IMR-90 (cell line): ENCODE measurements at regions not wholly inside any gene's neighbourhood (a gene's known extent, or its start where the extent isn't known, plus 50 kb on each side); places are given as distances from the start of the nearest gene placed in this dataset.

ENCODE experiments used
- ATAC-seq: fragments of 200-7000 bp; cut with Tn5 transposase; 2 replicates; pipeline ENCODE4 v1.9.1; 2020; ENCODE audit warnings: low read depth, mild to moderate bottlenecking, moderate library complexity
- BruUV-seq: library from RNA; stranded (reverse); fragments of 400-500 nt; replicated peaks from 2 replicates; lab custom pipeline; 2021; lab: Mats Ljungman, UMichigan
- CTCF ChIA-PET: fragments of 300-600 bp; formaldehyde crosslinking; extraction: SDS; loops from one replicate; lab custom pipeline; 2021; ENCODE audit warnings: antibody characterized with exemption; lab: Yijun Ruan, JAX
- POLR2A ChIA-PET: fragments of 300-600 bp; sonication (Branson Sonifier 250); formaldehyde crosslinking; loops from one replicate; lab custom pipeline; 2022; ENCODE audit warnings: antibody characterized with exemption; ENCODE audit not compliant: unreplicated experiment; lab: Charles Lee
- DNase-seq: peaks from one replicate; pipeline ENCODE4 v3.0.0; 2013
- H2AFZ ChIP-seq: replicated peaks from 2 replicates; pipeline ENCODE3; 2013; ENCODE audit warnings: low read length, mild to moderate bottlenecking; ENCODE audit not compliant: poor library complexity
- H2AK5ac ChIP-seq: 2 replicates; pipeline ENCODE4 v1.6.1; 2013; ENCODE audit warnings: low read depth, low read length, inconsistent platforms
- H2AK9ac ChIP-seq: replicated peaks from 2 replicates; pipeline ENCODE3; 2013; ENCODE audit warnings: mild to moderate bottlenecking, low read depth, low read length, moderate library complexity; ENCODE audit not compliant: poor library complexity
- H2BK120ac ChIP-seq: 2 replicates; pipeline ENCODE4 v1.6.1; 2013; ENCODE audit warnings: low read depth, low read length, inconsistent platforms
- H2BK15ac ChIP-seq: 3 replicates; pipeline ENCODE4 v1.6.1; 2013; ENCODE audit warnings: low read depth, low read length, inconsistent platforms
- H2BK20ac ChIP-seq: 2 replicates; pipeline ENCODE4 v1.6.1; 2013; ENCODE audit warnings: low read depth, mild to moderate bottlenecking, inconsistent platforms, low read length, moderate library complexity
- H2BK5ac ChIP-seq: 2 replicates; pipeline ENCODE4 v1.6.1; 2013; ENCODE audit warnings: mild to moderate bottlenecking, low read depth, low read length, inconsistent platforms; ENCODE audit not compliant: poor library complexity, severe bottlenecking
- H3K14ac ChIP-seq: replicated peaks from 2 replicates; pipeline ENCODE4 v1.6.1; 2013; ENCODE audit warnings: low read depth, low read length, inconsistent platforms
- H3K18ac ChIP-seq: 2 replicates; pipeline ENCODE4 v1.6.1; 2013; ENCODE audit warnings: low read depth, low read length, control low read depth
- H3K23ac ChIP-seq: 2 replicates; pipeline ENCODE4 v1.6.1; 2013; ENCODE audit warnings: low read depth, low read length, inconsistent platforms
- H3K27ac ChIP-seq: 2 replicates; pipeline ENCODE4 v1.5.1; 2013; ENCODE audit warnings: mild to moderate bottlenecking, control low read depth, low read length; ENCODE audit not compliant: insufficient read depth
- H3K27me3 ChIP-seq: 2 replicates; pipeline ENCODE4 v1.6.1; 2013; ENCODE audit warnings: low read length; ENCODE audit not compliant: control insufficient read depth, insufficient read depth
- H3K36me3 ChIP-seq: 2 replicates; pipeline ENCODE4 v1.6.1; 2013; ENCODE audit warnings: low read length, mixed read lengths; ENCODE audit not compliant: control insufficient read depth, insufficient read depth
- H3K4ac ChIP-seq: 2 replicates; pipeline ENCODE4 v1.6.1; 2013; ENCODE audit warnings: low read depth, low read length, inconsistent platforms
- H3K4me1 ChIP-seq: 2 replicates; pipeline ENCODE4 v1.6.1; 2013; ENCODE audit warnings: low read length, mixed read lengths; ENCODE audit not compliant: control insufficient read depth, insufficient read depth
- H3K4me2 ChIP-seq: 2 replicates; pipeline ENCODE4 v1.6.1; 2013; ENCODE audit warnings: low read depth, mild to moderate bottlenecking, control low read depth, low read length, moderate library complexity
- H3K4me3 ChIP-seq: 2 replicates; pipeline ENCODE4 v1.5.1; 2013; ENCODE audit warnings: low read depth, mild to moderate bottlenecking, control low read depth, low read length, moderate library complexity; ENCODE audit not compliant: insufficient read depth
- H3K56ac ChIP-seq: 2 replicates; pipeline ENCODE4 v1.6.1; 2013; ENCODE audit warnings: low read length, inconsistent platforms; ENCODE audit not compliant: insufficient read depth; ENCODE audit errors: extremely low read depth
- H3K79me1 ChIP-seq, 2 experiments: 2 replicates each; pipeline ENCODE4 v1.6.1; 2013; ENCODE audit warnings: low read length in 2 of 2, inconsistent platforms in 1 of 2, low read depth in 1 of 2
- H3K9ac ChIP-seq: 2 replicates; pipeline ENCODE4 v1.6.1; 2013; ENCODE audit warnings: low read depth, low read length, control low read depth
- H3K9me1 ChIP-seq: 2 replicates; pipeline ENCODE4 v1.6.1; 2013; ENCODE audit warnings: low read length, inconsistent platforms; ENCODE audit not compliant: insufficient read depth
- H3K9me3 ChIP-seq: 2 replicates; pipeline ENCODE4 v1.6.1; 2013; ENCODE audit warnings: low read length; ENCODE audit not compliant: control insufficient read depth, insufficient read depth
- H4K20me1 ChIP-seq: 2 replicates; pipeline ENCODE4 v1.6.1; 2013; ENCODE audit warnings: low read length, inconsistent platforms; ENCODE audit not compliant: insufficient read depth
- H4K5ac ChIP-seq: 2 replicates; pipeline ENCODE4 v1.6.1; 2013; ENCODE audit warnings: mild to moderate bottlenecking, low read depth, low read length, control low read depth
- H4K8ac ChIP-seq, 2 experiments: 2 replicates each; pipeline ENCODE4 v1.6.1; 2013; ENCODE audit warnings: low read depth in 2 of 2, low read length in 2 of 2, control low read depth in 1 of 2, inconsistent platforms in 1 of 2
- H4K91ac ChIP-seq: 2 replicates; pipeline ENCODE4 v1.6.1; 2013; ENCODE audit warnings: low read depth, low read length, inconsistent platforms; ENCODE audit not compliant: insufficient read depth
- POLR2A ChIP-seq: IDR thresholded peaks from 2 replicates; pipeline ENCODE4 v1.6.1; 2012; ENCODE audit warnings: mild to moderate bottlenecking, low read depth, low read length
- WGBS, 2 experiments: methylation state at CpG; one replicate each; pipeline versions ENCODE4 v1.1.5 to v1.1.7; 2013; ENCODE audit warnings: missing lambda C conversion rate in 2 of 2; ENCODE audit not compliant: insufficient read length in 1 of 2; ENCODE audit errors: extremely low coverage in 2 of 2; 5-methylcytosine and 5-hydroxymethylcytosine counted together
- dilution Hi-C: fragments of 300-500 bp; cut with HindIII; formaldehyde crosslinking; loops from one replicate; pipeline ENCODE4 v1.14.3; 2018; ENCODE audit warnings: low sequenced_read_pairs; ENCODE audit not compliant: unreplicated experiment
- in situ Hi-C: fragments of 300-500 bp; cut with MboI; formaldehyde crosslinking; loops from 3 replicates; pipeline ENCODE4 v1.14.3; 2019; ENCODE audit warnings: low sequenced_read_pairs, inconsistent platforms, mixed read lengths
- intact Hi-C: fragments of 100-400 bp; cut with micrococcal nuclease; formaldehyde crosslinking; loops from 2 replicates; pipeline ENCODE4 v1.10.0; 2022
- TF ChIP-seq, protein P1 (sequence below): conservative IDR thresholded peaks from 2 replicates; pipeline ENCODE4 v1.5.1; 2012; ENCODE audit warnings: mild to moderate bottlenecking, low read depth, low read length, improper control_type of control experiment

DNA sequence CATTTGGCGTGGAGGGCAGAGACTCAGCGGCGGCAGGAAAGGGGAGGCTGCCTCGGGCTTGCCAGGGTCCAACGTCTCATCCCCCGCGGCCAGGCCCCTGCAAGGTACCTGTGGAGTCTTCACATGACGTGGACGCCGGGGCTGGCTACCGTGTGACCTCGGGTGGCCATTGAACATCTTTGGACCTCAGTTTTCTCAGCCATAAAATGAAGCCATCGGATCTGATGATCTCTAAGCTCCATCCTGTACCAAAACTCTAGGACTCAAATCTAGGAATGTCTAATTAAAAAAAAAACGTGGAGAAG is 141.8 kb upstream of the KCNE2 start:
- Histone ChIP-seq H3K4me1 (peaks cover 2% of the 10 kb centered on the region), H3K4me2 (no peak overlapping the region), H2AFZ (no peak overlapping the region), H3K9me1 (no peaks in the 10 kb centered on the region), H4K91ac (no peak overlapping the region), H3K9me3 (no peaks in the 10 kb centered on the region), H2BK120ac (no peak overlapping the region), H2AK5ac (no peak overlapping the region), H3K4me3 (no peak overlapping the region), H3K23ac (no peak overlapping the region), H4K20me1 (no peaks in the 10 kb centered on the region), H3K27me3 (peaks cover 15% of the 10 kb centered on the region), H3K18ac (no peak overlapping the region), H3K79me1 (no peaks in the 10 kb centered on the region), H2BK20ac (no peak overlapping the region), H3K4ac (no peak overlapping the region), H3K56ac (no peak overlapping the region), H2BK5ac (no peak overlapping the region), H3K14ac (no peak overlapping the region), H4K5ac (no peak overlapping the region), H2BK15ac (no peak overlapping the region), H3K9ac (no peak overlapping the region), H3K27ac (no peak overlapping the region), H3K36me3 (no peaks in the 10 kb centered on the region), H4K8ac (no peak overlapping the region), H2AK9ac (no peak overlapping the region)
- 87% methylated on average over 3 of the region's 14 CpGs; no CpG with 5 or more reads in 1 of the 2 experiments for WGBS, 2 experiments
- CTCF ChIA-PET: interaction anchor here (1.3 kb wide), 1 partner anchor 120 kb away, joined by 3 read pairs; no protein-coding TSS in a partner anchor
- TF ChIP-seq, protein P1, sequence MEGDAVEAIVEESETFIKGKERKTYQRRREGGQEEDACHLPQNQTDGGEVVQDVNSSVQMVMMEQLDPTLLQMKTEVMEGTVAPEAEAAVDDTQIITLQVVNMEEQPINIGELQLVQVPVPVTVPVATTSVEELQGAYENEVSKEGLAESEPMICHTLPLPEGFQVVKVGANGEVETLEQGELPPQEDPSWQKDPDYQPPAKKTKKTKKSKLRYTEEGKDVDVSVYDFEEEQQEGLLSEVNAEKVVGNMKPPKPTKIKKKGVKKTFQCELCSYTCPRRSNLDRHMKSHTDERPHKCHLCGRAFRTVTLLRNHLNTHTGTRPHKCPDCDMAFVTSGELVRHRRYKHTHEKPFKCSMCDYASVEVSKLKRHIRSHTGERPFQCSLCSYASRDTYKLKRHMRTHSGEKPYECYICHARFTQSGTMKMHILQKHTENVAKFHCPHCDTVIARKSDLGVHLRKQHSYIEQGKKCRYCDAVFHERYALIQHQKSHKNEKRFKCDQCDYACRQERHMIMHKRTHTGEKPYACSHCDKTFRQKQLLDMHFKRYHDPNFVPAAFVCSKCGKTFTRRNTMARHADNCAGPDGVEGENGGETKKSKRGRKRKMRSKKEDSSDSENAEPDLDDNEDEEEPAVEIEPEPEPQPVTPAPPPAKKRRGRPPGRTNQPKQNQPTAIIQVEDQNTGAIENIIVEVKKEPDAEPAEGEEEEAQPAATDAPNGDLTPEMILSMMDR: no peak
- no peak for TF ChIP-seq POLR2A
- intact Hi-C loops: no loop called here
- DNase-seq (no peak), ATAC-seq (no peak)
- no TSS peak for BruUV-seq
- in situ Hi-C loops: no loop called here
- POLR2A ChIA-PET: no interaction called here
- dilution Hi-C loops: no loop called here
